GM18870 (cell line): ENCODE measurements at regions not wholly inside any gene's neighbourhood (a gene's known extent, or its start where the extent isn't known, plus 50 kb on each side); places are given as distances from the start of the nearest gene placed in this dataset.
"Not testable (repeated sequence)": the region's sequence is repeated elsewhere in the genome, so short reads cannot be mapped to it uniquely, and the experiment has no call there.

Experiments used
- ATAC-seq: cut with Tn5 transposase; IDR thresholded peaks from one replicate; pipeline ENCODE4 v1.9.1; 2021; ENCODE audit warnings: moderate library complexity; ENCODE audit not compliant: unreplicated experiment

GRCh38 chr22:26958378-26958777, 301.0 kb downstream of the MIAT start:
- ATAC-seq: no peak

- ATAC-seq: no peak
Measured at GRCh38 chr22:26964642-26965041, 307.3 kb downstream of the MIAT start.

- ATAC-seq: no peak
Measured at GRCh38 chr22:26967282-26967681, 309.9 kb downstream of the MIAT start.

GRCh38 chr22:26968859-26969523, 311.6 kb downstream of the MIAT start:
- no peak for ATAC-seq

- ATAC-seq: no peak
Measured at GRCh38 chr22:26970809-26971394, 313.5 kb downstream of the MIAT start.

GRCh38 chr22:26972286-26972685, 314.9 kb downstream of the MIAT start:
- ATAC-seq: no peak

GRCh38 chr22:26972915-26973314, 315.5 kb downstream of the MIAT start:
- not testable (repeated sequence) for ATAC-seq

- no peak for ATAC-seq
Measured at GRCh38 chr22:26974034-26974433, 316.6 kb downstream of the MIAT start.

- ATAC-seq: no peak
Measured at GRCh38 chr22:26974914-26975803, 317.8 kb downstream of the MIAT start.

GRCh38 chr22:26975865-26976264, 318.5 kb downstream of the MIAT start:
- ATAC-seq: no peak

- no peak for ATAC-seq
Measured at GRCh38 chr22:26977741-26978376, 320.5 kb downstream of the MIAT start.

GRCh38 chr22:26979294-26979693, 321.9 kb downstream of the MIAT start:
- ATAC-seq: no peak

GRCh38 chr22:26981111-26981510, 323.7 kb downstream of the MIAT start:
- no peak for ATAC-seq

GRCh38 chr22:26981541-26981940, 324.2 kb downstream of the MIAT start:
- ATAC-seq: no peak

- ATAC-seq: no peak
Measured at GRCh38 chr22:26983311-26983710, 325.9 kb downstream of the MIAT start.

- no peak for ATAC-seq
Measured at GRCh38 chr22:26985206-26985605, 327.8 kb downstream of the MIAT start.

- no peak for ATAC-seq
Measured at GRCh38 chr22:26985931-26986782, 328.8 kb downstream of the MIAT start.

GRCh38 chr22:26986884-26987283, 329.5 kb downstream of the MIAT start:
- ATAC-seq: no peak

GRCh38 chr22:26990503-26991189, 333.3 kb downstream of the MIAT start:
- no peak for ATAC-seq

GRCh38 chr22:26992556-26992955, 335.2 kb downstream of the MIAT start:
- no peak for ATAC-seq
